Type B pancreatic cell (in vitro differentiated cells): ENCODE measurements at regions not wholly inside any gene's neighbourhood (a gene's known extent, or its start where the extent isn't known, plus 50 kb on each side); places are given as distances from the start of the nearest gene placed in this dataset.

Experiments
- DNase-seq: peaks from one replicate; pipeline ENCODE4 v3.0.0; 2021; ENCODE audit warnings: mixed read lengths; ENCODE audit not compliant: unreplicated experiment; ENCODE audit errors: extremely low spot score
- H3K27ac Mint-ChIP-seq: 2 replicates; pipeline ENCODE4 v1.8.0; 2021; ENCODE audit warnings: mild to moderate bottlenecking, mixed read lengths
- H3K27me3 Mint-ChIP-seq: 2 replicates; pipeline ENCODE4 v1.8.0; 2021; ENCODE audit warnings: mixed read lengths
- H3K36me3 Mint-ChIP-seq: 2 replicates; pipeline ENCODE4 v1.8.0; 2021; ENCODE audit warnings: mixed read lengths
- H3K4me1 Mint-ChIP-seq: one replicate; pipeline ENCODE4 v1.8.0; 2021; ENCODE audit warnings: mixed read lengths; ENCODE audit not compliant: unreplicated experiment
- H3K4me3 Mint-ChIP-seq: 2 replicates; pipeline ENCODE4 v1.8.0; 2021; ENCODE audit warnings: mild to moderate bottlenecking, mixed read lengths
- H3K9me3 Mint-ChIP-seq: 2 replicates; pipeline ENCODE4 v1.8.0; 2021; ENCODE audit warnings: mixed read lengths
- CTCF ChIP-seq: fragments of 200-600 bp; sonication (generic); conservative IDR thresholded peaks from 2 replicates; pipeline ENCODE4 v1.5.0; 2021; ENCODE audit warnings: antibody characterized with exemption, mild to moderate bottlenecking

GRCh38 chr1:238364214-238364892 lies 473.6 kb upstream of the ZP4 start:
- Mint-ChIP-seq H3K27me3 (no peaks in the 10 kb centered on the region), H3K9me3 (peaks cover 5% of the 10 kb centered on the region), H3K4me3 (no peak overlapping the region), H3K4me1 (no peaks in the 10 kb centered on the region), H3K27ac (no peak overlapping the region), H3K36me3 (no peaks in the 10 kb centered on the region)
- no peak for DNase-seq
- TF ChIP-seq CTCF, result no peak

GRCh38 chr1:238360474-238360873 lies 469.8 kb upstream of the ZP4 start:
- Mint-ChIP-seq H3K4me1 (no peaks in the 10 kb centered on the region), H3K27ac (no peak overlapping the region), H3K4me3 (no peak overlapping the region), H3K9me3 (no peaks in the 10 kb centered on the region), H3K36me3 (no peaks in the 10 kb centered on the region), H3K27me3 (no peaks in the 10 kb centered on the region)
- no peak for TF ChIP-seq CTCF
- no peak for DNase-seq

- H3K36me3 Mint-ChIP-seq, result no peaks in the 10 kb centered on the region
- no peak overlapping the region for H3K4me3 Mint-ChIP-seq
- no peak for TF ChIP-seq CTCF
- no peaks in the 10 kb centered on the region for H3K27me3 Mint-ChIP-seq
- no peak overlapping the region for H3K27ac Mint-ChIP-seq
- no peaks in the 10 kb centered on the region for H3K9me3 Mint-ChIP-seq
- no peaks in the 10 kb centered on the region for H3K4me1 Mint-ChIP-seq
- DNase-seq, result no peak
Observed at GRCh38 chr1:238350471-238350870, 459.7 kb upstream of the ZP4 start.

- no peak for TF ChIP-seq CTCF
- Mint-ChIP-seq H3K27ac (no peak overlapping the region), H3K9me3 (no peaks in the 10 kb centered on the region), H3K36me3 (no peaks in the 10 kb centered on the region), H3K4me1 (no peaks in the 10 kb centered on the region), H3K4me3 (no peak overlapping the region), H3K27me3 (no peaks in the 10 kb centered on the region)
- no peak for DNase-seq
Observed at GRCh38 chr1:238346340-238346739, 455.6 kb upstream of the ZP4 start.

GRCh38 chr1:238345837-238346236 lies 455.1 kb upstream of the ZP4 start:
- H3K36me3 Mint-ChIP-seq, result no peaks in the 10 kb centered on the region
- no peak overlapping the region for H3K4me3 Mint-ChIP-seq
- no peaks in the 10 kb centered on the region for H3K27me3 Mint-ChIP-seq
- TF ChIP-seq CTCF, result no peak
- no peak overlapping the region for H3K27ac Mint-ChIP-seq
- no peaks in the 10 kb centered on the region for H3K9me3 Mint-ChIP-seq
- no peaks in the 10 kb centered on the region for H3K4me1 Mint-ChIP-seq
- no peak for DNase-seq

- no peak for TF ChIP-seq CTCF
- H3K9me3 Mint-ChIP-seq, result no peaks in the 10 kb centered on the region
- no peaks in the 10 kb centered on the region for H3K36me3 Mint-ChIP-seq
- no peak overlapping the region for H3K27ac Mint-ChIP-seq
- H3K4me3 Mint-ChIP-seq, result no peak overlapping the region
- no peaks in the 10 kb centered on the region for H3K4me1 Mint-ChIP-seq
- no peak for DNase-seq
- no peaks in the 10 kb centered on the region for H3K27me3 Mint-ChIP-seq
Observed at GRCh38 chr1:238343852-238344251, 453.1 kb upstream of the ZP4 start.
